ENCODE measurements at regions not wholly inside any gene's neighbourhood (a gene's known extent, or its start where the extent isn't known, plus 50 kb on each side); places are given as distances from the start of the nearest gene placed in this dataset.

GRCh38 chr6:150683320-150683719 is 83.6 kb downstream of the PLEKHG1 start:
- no peak for DNase-seq
- no peak overlapping the region for H4K12ac ChIP-seq (ENCODE audit: low read depth, low read length)
- no peaks in the 10 kb centered on the region for H3K27me3 ChIP-seq (ENCODE audit: insufficient read depth, low read length)
- H2BK120ac ChIP-seq (ENCODE audit: insufficient read depth, low read length, poor library complexity): no peak overlapping the region
- H2AK5ac ChIP-seq (ENCODE audit: low read length): no peak overlapping the region
- H3K14ac ChIP-seq (ENCODE audit: low read length): no peak overlapping the region
- H3K79me2 ChIP-seq (ENCODE audit: control insufficient read depth, insufficient read depth, low read length, poor library complexity): no peaks in the 10 kb centered on the region
- peaks cover 2% of the 10 kb centered on the region for H3K9me3 ChIP-seq (ENCODE audit: insufficient read depth, low read depth, low read length)
- no peak overlapping the region for H2AFZ ChIP-seq (ENCODE audit: insufficient read depth, low read length, poor library complexity)
- H3K27ac ChIP-seq (ENCODE audit: low read depth, low read length): no peak overlapping the region
- no CpG with 5 or more reads among the region's 8 CpGs for WGBS (ENCODE audit: extremely low coverage, insufficient coverage, insufficient read length)
- no peak overlapping the region for H2BK5ac ChIP-seq (ENCODE audit: low read depth, low read length, poor library complexity)
- peaks cover 0 to 2% of the 10 kb centered on the region in 2 experiments for H3K36me3 ChIP-seq (ENCODE audit: control insufficient read depth in 1 of 2, insufficient read depth in 2 of 2, low read length in 2 of 2)
- H4K91ac ChIP-seq (ENCODE audit: low read depth, low read length): no peak overlapping the region
- H3K4me1 ChIP-seq (ENCODE audit: control insufficient read depth in 1 of 2, insufficient read depth in 2 of 2, low read length in 2 of 2): no peaks in the 10 kb centered on the region
- H3K23ac ChIP-seq (ENCODE audit: low read length): no peak overlapping the region
- H3K9ac ChIP-seq (ENCODE audit: low read length): no peak overlapping the region
- no peak overlapping the region for H2BK12ac ChIP-seq (ENCODE audit: low read length)
- H4K8ac ChIP-seq (ENCODE audit: low read depth, low read length): no peak overlapping the region
- no peak overlapping the region for H3K18ac ChIP-seq (ENCODE audit: low read length)
- no peak overlapping the region for H3K4me3 ChIP-seq (ENCODE audit: low read depth, low read length)
- no peak overlapping the region for H3K4me2 ChIP-seq (ENCODE audit: low read length)
- no peaks in the 10 kb centered on the region for H3K79me1 ChIP-seq (ENCODE audit: low read length)
- no peak overlapping the region for H3K4ac ChIP-seq (ENCODE audit: low read depth, low read length)

- Histone ChIP-seq H3K9me3 (ENCODE audit: insufficient read depth, low read depth, low read length) (peaks cover 2% of the 10 kb centered on the region), H2AFZ (ENCODE audit: insufficient read depth, low read length, poor library complexity) (no peak overlapping the region), H3K4me3 (ENCODE audit: low read depth, low read length) (no peak overlapping the region), H2BK5ac (ENCODE audit: low read depth, low read length, poor library complexity) (no peak overlapping the region), H2BK120ac (ENCODE audit: insufficient read depth, low read length, poor library complexity) (no peak overlapping the region), H4K12ac (ENCODE audit: low read depth, low read length) (no peak overlapping the region), H3K14ac (ENCODE audit: low read length) (no peak overlapping the region), H3K27ac (ENCODE audit: low read depth, low read length) (no peak overlapping the region), H2BK12ac (ENCODE audit: low read length) (no peak overlapping the region), H4K8ac (ENCODE audit: low read depth, low read length) (no peak overlapping the region), H3K36me3 (ENCODE audit: control insufficient read depth in 1 of 2, insufficient read depth in 2 of 2, low read length in 2 of 2) (peaks cover 0 to 2% of the 10 kb centered on the region in 2 experiments), H3K23ac (ENCODE audit: low read length) (no peak overlapping the region), H2AK5ac (ENCODE audit: low read length) (no peak overlapping the region), H3K18ac (ENCODE audit: low read length) (no peak overlapping the region), H3K27me3 (ENCODE audit: insufficient read depth, low read length) (no peaks in the 10 kb centered on the region), H3K9ac (ENCODE audit: low read length) (no peak overlapping the region), H4K91ac (ENCODE audit: low read depth, low read length) (no peak overlapping the region), H3K4me1 (ENCODE audit: control insufficient read depth in 1 of 2, insufficient read depth in 2 of 2, low read length in 2 of 2) (no peaks in the 10 kb centered on the region), H3K79me2 (ENCODE audit: control insufficient read depth, insufficient read depth, low read length, poor library complexity) (no peaks in the 10 kb centered on the region), H3K79me1 (ENCODE audit: low read length) (no peaks in the 10 kb centered on the region), H3K4ac (ENCODE audit: low read depth, low read length) (no peak overlapping the region), H3K4me2 (ENCODE audit: low read length) (no peak overlapping the region)
- no CpG with 5 or more reads among the region's 9 CpGs for WGBS (ENCODE audit: extremely low coverage, insufficient coverage, insufficient read length)
- DNase-seq: no peak
These were observed 84.5 kb downstream of the PLEKHG1 start for GRCh38 chr6:150684161-150684560.

GRCh38 chr6:150684714-150685459 is 85.2 kb downstream of the PLEKHG1 start:
- no peak overlapping the region for H3K4me3 ChIP-seq (ENCODE audit: low read depth, low read length)
- H2BK120ac ChIP-seq (ENCODE audit: insufficient read depth, low read length, poor library complexity): no peak overlapping the region
- no peak overlapping the region for H3K4me2 ChIP-seq (ENCODE audit: low read length)
- no peak overlapping the region for H2BK5ac ChIP-seq (ENCODE audit: low read depth, low read length, poor library complexity)
- no peak overlapping the region for H3K4ac ChIP-seq (ENCODE audit: low read depth, low read length)
- no peaks in the 10 kb centered on the region for H3K27me3 ChIP-seq (ENCODE audit: insufficient read depth, low read length)
- H3K79me2 ChIP-seq (ENCODE audit: control insufficient read depth, insufficient read depth, low read length, poor library complexity): no peaks in the 10 kb centered on the region
- no peak overlapping the region for H3K18ac ChIP-seq (ENCODE audit: low read length)
- no peak overlapping the region for H4K8ac ChIP-seq (ENCODE audit: low read depth, low read length)
- H3K9me3 ChIP-seq (ENCODE audit: insufficient read depth, low read depth, low read length): peaks cover 2% of the 10 kb centered on the region
- no peak overlapping the region for H2AK5ac ChIP-seq (ENCODE audit: low read length)
- H3K9ac ChIP-seq (ENCODE audit: low read length): no peak overlapping the region
- H2BK12ac ChIP-seq (ENCODE audit: low read length): no peak overlapping the region
- no peak overlapping the region for H3K23ac ChIP-seq (ENCODE audit: low read length)
- no peak overlapping the region for H3K27ac ChIP-seq (ENCODE audit: low read depth, low read length)
- H3K4me1 ChIP-seq (ENCODE audit: control insufficient read depth in 1 of 2, insufficient read depth in 2 of 2, low read length in 2 of 2): no peaks in the 10 kb centered on the region
- H3K36me3 ChIP-seq (ENCODE audit: control insufficient read depth in 1 of 2, insufficient read depth in 2 of 2, low read length in 2 of 2): peaks cover 0 to 2% of the 10 kb centered on the region in 2 experiments
- DNase-seq: no peak
- no peak overlapping the region for H4K91ac ChIP-seq (ENCODE audit: low read depth, low read length)
- H2AFZ ChIP-seq (ENCODE audit: insufficient read depth, low read length, poor library complexity): no peak overlapping the region
- no CpG with 5 or more reads among the region's 13 CpGs for WGBS (ENCODE audit: extremely low coverage, insufficient coverage, insufficient read length)
- H3K79me1 ChIP-seq (ENCODE audit: low read length): no peaks in the 10 kb centered on the region
- H4K12ac ChIP-seq (ENCODE audit: low read depth, low read length): no peak overlapping the region
- H3K14ac ChIP-seq (ENCODE audit: low read length): no peak overlapping the region

GRCh38 chr6:150685860-150686259 is 86.2 kb downstream of the PLEKHG1 start:
- no CpG with 5 or more reads among the region's 4 CpGs for WGBS (ENCODE audit: extremely low coverage, insufficient coverage, insufficient read length)
- no peak overlapping the region for H2AFZ ChIP-seq (ENCODE audit: insufficient read depth, low read length, poor library complexity)

More at GRCh38 chr6:150685860-150686259, 86.2 kb downstream of the PLEKHG1 start:
- H3K79me1 ChIP-seq (ENCODE audit: low read length): no peaks in the 10 kb centered on the region
- peaks cover 0 to 2% of the 10 kb centered on the region in 2 experiments for H3K36me3 ChIP-seq (ENCODE audit: control insufficient read depth in 1 of 2, insufficient read depth in 2 of 2, low read length in 2 of 2)
- no peak overlapping the region for H4K12ac ChIP-seq (ENCODE audit: low read depth, low read length)
- no peak overlapping the region for H4K91ac ChIP-seq (ENCODE audit: low read depth, low read length)
- DNase-seq: peak; percentile 71 to 82
- H2BK12ac ChIP-seq (ENCODE audit: low read length): no peak overlapping the region
- no peak overlapping the region for H2BK120ac ChIP-seq (ENCODE audit: insufficient read depth, low read length, poor library complexity)
- H3K27me3 ChIP-seq (ENCODE audit: insufficient read depth, low read length): no peaks in the 10 kb centered on the region
- no peak overlapping the region for H3K18ac ChIP-seq (ENCODE audit: low read length)
- no peaks in the 10 kb centered on the region for H3K4me1 ChIP-seq (ENCODE audit: control insufficient read depth in 1 of 2, insufficient read depth in 2 of 2, low read length in 2 of 2)
- H3K23ac ChIP-seq (ENCODE audit: low read length): no peak overlapping the region
- H3K4me2 ChIP-seq (ENCODE audit: low read length): no peak overlapping the region
- no peak overlapping the region for H3K4ac ChIP-seq (ENCODE audit: low read depth, low read length)
- no peak overlapping the region for H2BK5ac ChIP-seq (ENCODE audit: low read depth, low read length, poor library complexity)
- H3K4me3 ChIP-seq (ENCODE audit: low read depth, low read length): no peak overlapping the region
- H3K27ac ChIP-seq (ENCODE audit: low read depth, low read length): no peak overlapping the region
- H3K9ac ChIP-seq (ENCODE audit: low read length): no peak overlapping the region
- H2AK5ac ChIP-seq (ENCODE audit: low read length): no peak overlapping the region
- no peak overlapping the region for H4K8ac ChIP-seq (ENCODE audit: low read depth, low read length)
- no peaks in the 10 kb centered on the region for H3K79me2 ChIP-seq (ENCODE audit: control insufficient read depth, insufficient read depth, low read length, poor library complexity)
- peaks cover 2% of the 10 kb centered on the region for H3K9me3 ChIP-seq (ENCODE audit: insufficient read depth, low read depth, low read length)
- no peak overlapping the region for H3K14ac ChIP-seq (ENCODE audit: low read length)
